ENCODE measurements at regions not wholly inside any gene's neighbourhood (a gene's known extent, or its start where the extent isn't known, plus 50 kb on each side); places are given as distances from the start of the nearest gene placed in this dataset.
"Not testable (repeated sequence)": the region's sequence is repeated elsewhere in the genome, so short reads cannot be mapped to it uniquely, and the experiment has no call there.

DNA sequence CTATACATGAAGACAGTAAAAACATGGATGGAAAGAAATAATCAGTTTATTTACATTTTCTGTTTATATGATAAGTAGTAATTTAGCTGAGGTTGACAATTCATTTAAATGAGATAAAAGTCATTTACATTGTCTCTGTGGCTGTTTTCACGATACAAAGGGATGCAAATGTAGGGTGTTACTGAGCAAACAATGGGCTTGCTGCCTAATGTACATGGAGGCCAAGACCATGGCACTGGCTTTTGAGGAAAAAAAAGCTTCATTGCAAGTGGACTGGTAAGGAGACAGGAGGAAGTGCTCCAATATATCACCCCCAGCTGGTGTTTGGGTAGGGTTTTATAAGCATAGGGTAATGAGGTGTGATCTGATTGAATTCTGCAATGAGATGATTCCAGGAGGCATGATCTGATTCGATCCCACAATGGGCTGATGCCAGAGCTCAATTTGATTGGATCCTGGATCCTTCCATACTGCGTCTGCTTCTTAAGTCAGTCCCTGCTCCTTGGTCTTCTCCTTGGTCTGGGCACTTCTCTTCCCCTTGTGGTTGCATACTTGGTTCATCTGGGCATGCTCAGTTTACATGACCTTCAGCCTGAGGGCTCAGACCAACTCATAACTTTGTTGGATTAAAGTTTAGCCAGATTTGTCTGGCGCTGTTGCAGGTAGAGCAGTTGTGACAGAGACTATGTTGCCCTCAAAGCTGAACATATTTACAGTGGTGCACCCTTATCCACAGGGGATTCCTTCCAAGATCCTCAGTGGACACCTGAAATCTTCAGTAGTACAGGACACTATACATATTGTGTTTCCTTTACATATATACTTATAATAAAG, 181.2 kb downstream of the SPATA31A6 start:
- H3K27me3 ChIP-seq, result not testable (repeated sequence)

DNA sequence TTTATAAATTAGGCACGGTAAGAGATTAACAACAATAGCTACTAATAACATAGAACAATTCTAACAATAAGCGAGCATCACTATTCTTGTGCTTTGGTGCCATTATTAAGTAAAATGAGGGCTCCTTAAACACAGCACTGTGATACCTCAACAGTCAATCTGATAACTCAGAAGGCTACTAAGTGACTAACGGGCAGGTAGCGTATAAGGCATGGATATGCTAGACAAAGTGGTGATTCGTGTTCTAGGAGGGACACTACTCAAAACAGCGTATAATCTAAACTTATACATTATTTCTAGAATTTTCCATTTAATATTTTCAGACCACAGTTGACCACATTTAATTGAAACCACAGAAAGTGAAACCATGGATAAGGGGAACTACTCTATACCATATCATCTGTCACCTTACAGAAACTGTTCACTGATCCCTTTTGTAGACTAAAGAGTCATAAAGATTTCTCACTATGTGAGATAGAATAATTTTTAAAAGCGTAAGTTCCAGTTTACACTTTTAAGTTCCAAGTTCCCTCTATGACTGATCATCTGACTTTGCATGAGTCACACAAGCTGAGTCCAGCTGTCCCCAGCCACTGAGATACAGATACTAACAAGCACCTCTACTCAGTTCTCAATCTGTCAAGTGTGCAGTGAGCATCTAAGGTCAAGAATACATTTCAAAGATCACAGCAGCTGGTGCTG, 181.9 kb downstream of the SPATA31A6 start:
- DNase-seq; H3K4me3 ChIP-seq (replicated peaks in 1 of 3); H3K36me3 ChIP-seq; intact Hi-C loops (cut with DNase I); H3K27ac ChIP-seq; H3K27me3 ChIP-seq; H3K9me3 ChIP-seq; H3K4me1 ChIP-seq: not testable (repeated sequence)
- 84% methylated on average over 7 of the region's 7 CpGs for WGBS, 2 donors

More for the DNA sequence above, 181.2 kb downstream of the SPATA31A6 start:
- H3K4me1 ChIP-seq; H3K36me3 ChIP-seq; H3K27ac ChIP-seq; DNase-seq; intact Hi-C loops (cut with DNase I); H3K9me3 ChIP-seq; H3K4me3 ChIP-seq (replicated peaks in 1 of 3): not testable (repeated sequence)
- WGBS, 2 donors, result 67 to 70% methylated on average over 3 of the region's 4 CpGs

DNA sequence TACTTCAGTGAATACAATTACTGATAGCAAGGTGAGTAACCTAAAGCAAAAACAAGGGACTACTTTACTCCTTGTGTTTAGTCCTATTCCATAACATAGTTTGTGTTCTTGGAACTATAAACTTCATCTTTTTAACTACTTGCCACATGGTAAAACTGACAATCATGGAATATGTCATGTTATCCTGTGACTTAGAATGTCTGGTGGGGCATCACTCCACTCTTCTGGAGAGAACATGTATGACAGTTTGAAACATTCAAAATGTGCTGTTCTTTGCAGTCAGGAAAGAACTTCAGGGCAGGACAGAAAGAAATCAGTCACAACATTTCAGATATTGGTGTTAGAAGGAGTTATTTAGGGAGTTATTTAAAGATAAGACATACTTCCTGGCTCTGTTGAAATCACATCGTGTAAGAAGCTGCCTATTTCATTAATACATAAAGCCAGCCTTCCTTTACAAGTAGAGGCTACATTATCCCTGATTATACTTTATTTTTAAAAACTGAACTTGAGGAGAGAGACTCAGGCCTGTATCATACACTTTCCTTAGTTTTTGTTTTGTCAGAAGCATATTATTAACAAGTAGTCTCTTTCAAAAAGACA, 184.9 kb downstream of the SPATA31A6 start:
- H3K27ac ChIP-seq; H3K4me3 ChIP-seq (replicated peaks in 1 of 3); intact Hi-C loops (cut with DNase I); H3K27me3 ChIP-seq; DNase-seq; H3K9me3 ChIP-seq; H3K4me1 ChIP-seq; H3K36me3 ChIP-seq: not testable (repeated sequence)
- WGBS, 2 donors, result 36 to 52% methylated on average over 1 of the region's 1 CpG

DNA sequence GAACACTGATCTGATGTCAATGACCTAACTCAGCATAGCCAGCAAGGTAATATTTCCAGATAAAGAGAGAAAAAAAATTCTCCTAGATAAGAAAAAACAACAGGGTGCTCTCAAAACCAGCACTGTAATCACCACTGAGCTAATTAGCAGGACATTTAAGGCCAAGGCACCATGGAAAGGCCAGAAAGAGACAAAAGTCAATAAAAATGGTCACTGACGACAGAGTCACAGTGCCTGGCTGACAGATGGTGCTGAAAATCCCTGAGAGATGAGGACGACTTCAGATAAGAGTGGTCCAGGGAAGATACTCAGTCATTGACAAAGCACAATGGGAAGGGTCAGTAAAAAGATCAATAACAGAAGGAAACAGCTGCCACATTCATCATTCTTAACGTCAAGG, 186.7 kb downstream of the SPATA31A6 start:
- WGBS, 2 donors, result 47 to 56% methylated on average over 1 to 2 of the region's 3 CpGs

DNA sequence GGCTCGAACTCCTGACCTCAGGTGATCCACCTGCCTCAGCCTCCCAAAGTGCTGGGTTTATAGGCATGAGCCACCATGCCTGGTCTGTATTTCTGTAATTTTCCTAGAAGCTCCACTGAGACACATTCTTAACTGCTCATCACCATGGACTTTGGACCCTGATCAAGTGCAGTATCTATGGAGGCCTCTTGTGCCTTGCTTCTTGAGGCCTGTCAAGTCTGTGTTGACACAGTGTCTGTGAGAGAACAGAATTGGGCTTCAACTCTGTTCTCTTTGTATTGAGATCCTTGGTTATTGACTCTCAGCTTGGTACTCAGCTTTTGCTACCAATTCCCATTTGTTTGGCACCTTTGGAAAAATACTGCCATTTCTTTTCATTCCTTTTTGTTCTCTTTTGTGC, 188.0 kb downstream of the SPATA31A6 start:
- H3K27me3 ChIP-seq; H3K27ac ChIP-seq; H3K36me3 ChIP-seq; H3K9me3 ChIP-seq; intact Hi-C loops (cut with DNase I); DNase-seq; H3K4me1 ChIP-seq; H3K4me3 ChIP-seq (replicated peaks in 1 of 3): not testable (repeated sequence)
- 80 to 83% methylated on average over 1 of the region's 1 CpG for WGBS, 2 donors

More for the DNA sequence above, 186.7 kb downstream of the SPATA31A6 start:
- H3K4me3 ChIP-seq (replicated peaks in 1 of 3); H3K9me3 ChIP-seq; H3K36me3 ChIP-seq; H3K27ac ChIP-seq; H3K4me1 ChIP-seq; DNase-seq; H3K27me3 ChIP-seq; intact Hi-C loops (cut with DNase I): not testable (repeated sequence)

DNA sequence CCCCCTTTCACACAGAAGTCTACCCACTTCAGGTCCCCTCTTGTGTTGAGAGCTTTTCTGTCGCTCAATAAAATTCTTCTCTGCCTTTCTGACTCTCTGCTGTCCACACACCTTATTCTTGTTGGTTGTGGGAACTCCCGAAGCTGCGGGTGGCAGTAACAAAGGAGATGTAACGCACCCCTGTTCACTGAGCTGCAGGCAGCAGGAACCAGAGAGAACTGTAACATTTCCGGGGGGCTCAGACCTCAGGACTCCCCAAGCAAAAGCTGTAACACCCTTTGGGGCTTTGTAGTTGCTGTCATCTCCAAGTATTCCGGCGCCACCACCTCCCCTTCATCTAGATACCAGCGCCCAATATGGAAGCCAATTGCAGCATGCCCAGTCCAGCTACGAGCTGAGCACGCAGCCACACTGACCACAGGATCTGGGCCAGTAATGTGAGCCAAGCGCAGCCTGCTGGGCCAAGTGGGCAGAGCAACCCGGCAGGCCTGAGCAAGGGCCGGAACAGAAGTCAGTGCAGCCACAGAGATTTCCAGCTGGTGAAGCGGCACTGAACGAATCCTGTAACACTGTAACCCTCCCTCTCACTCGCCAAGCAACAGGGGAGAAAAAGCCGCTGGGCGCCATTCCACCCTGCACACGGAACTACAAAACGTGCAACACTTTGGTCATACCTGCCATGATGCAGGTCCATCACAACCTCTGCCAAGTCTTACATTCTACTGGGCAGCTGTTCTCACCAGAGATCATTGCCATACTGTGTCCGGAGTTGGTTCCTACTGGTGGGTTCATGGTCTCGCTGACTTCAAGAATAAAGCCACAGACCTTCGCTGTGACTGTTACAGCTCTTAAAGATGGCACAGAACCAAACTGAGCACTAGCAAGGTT, 194.3 kb downstream of the SPATA31A6 start:
- H3K36me3 ChIP-seq; H3K4me3 ChIP-seq (replicated peaks in 1 of 3); H3K27ac ChIP-seq; H3K27me3 ChIP-seq; H3K9me3 ChIP-seq; DNase-seq; intact Hi-C loops (cut with DNase I); H3K4me1 ChIP-seq: not testable (repeated sequence)
- 78 to 84% methylated on average over 19 to 21 of the region's 23 CpGs for WGBS, 2 donors

DNA sequence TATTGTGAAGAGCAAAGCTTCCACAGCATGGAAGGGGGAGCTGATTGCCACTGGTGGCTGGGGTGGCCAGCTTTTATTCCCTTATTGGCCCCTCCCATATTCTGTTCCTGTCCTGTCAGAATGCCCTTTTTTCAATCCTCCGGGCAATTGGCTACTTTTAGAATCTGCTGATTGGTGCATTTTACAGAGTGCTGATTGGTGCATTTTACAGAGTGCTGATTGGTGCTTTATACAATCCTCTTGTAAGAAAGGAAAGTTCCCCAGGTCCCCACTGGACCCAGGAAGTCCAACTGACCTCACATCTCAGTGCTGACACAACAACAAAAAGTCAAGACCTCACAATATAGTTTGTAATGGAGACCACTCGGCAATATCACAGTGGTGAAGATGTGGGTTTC, 195.0 kb downstream of the SPATA31A6 start:
- H3K9me3 ChIP-seq, result no peaks in the 10 kb centered on the region
- TF ChIP-seq, protein P1, sequence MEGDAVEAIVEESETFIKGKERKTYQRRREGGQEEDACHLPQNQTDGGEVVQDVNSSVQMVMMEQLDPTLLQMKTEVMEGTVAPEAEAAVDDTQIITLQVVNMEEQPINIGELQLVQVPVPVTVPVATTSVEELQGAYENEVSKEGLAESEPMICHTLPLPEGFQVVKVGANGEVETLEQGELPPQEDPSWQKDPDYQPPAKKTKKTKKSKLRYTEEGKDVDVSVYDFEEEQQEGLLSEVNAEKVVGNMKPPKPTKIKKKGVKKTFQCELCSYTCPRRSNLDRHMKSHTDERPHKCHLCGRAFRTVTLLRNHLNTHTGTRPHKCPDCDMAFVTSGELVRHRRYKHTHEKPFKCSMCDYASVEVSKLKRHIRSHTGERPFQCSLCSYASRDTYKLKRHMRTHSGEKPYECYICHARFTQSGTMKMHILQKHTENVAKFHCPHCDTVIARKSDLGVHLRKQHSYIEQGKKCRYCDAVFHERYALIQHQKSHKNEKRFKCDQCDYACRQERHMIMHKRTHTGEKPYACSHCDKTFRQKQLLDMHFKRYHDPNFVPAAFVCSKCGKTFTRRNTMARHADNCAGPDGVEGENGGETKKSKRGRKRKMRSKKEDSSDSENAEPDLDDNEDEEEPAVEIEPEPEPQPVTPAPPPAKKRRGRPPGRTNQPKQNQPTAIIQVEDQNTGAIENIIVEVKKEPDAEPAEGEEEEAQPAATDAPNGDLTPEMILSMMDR (IDR thresholded peaks at IDR 0.05), result no peak
- TF ChIP-seq POLR2A (IDR thresholded peaks at IDR 0.05), result no peak
- DNase-seq, result no peak
- no peaks in the 10 kb centered on the region for H3K27me3 ChIP-seq
- H3K27ac ChIP-seq, result no peak overlapping the region
- H3K36me3 ChIP-seq, result no peaks in the 10 kb centered on the region
- 77 to 91% methylated on average over 2 of the region's 2 CpGs for WGBS, 2 donors
- H3K4me3 ChIP-seq (replicated peaks in 1 of 3), result no peak overlapping the region
- intact Hi-C loops (cut with DNase I), result no loop called here
- no peaks in the 10 kb centered on the region for H3K4me1 ChIP-seq

DNA sequence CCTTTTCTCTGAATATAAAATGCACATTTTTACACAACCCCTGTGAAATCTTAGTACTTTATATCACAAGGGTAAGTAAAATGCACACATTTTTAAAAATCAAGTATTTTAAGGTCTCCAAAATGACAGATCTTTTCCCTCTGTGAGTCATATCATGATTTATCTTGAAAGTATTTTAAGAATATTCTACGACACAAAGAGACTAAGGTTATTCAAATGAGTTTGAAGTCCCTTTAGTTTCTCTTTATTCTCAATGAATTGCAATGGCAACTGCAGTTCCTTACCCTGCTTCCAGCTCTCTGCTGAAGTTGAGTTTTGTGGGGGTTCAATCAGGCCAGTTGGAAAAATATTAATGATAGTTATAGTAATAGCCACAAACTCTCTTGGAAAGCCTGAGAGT, 196.1 kb downstream of the SPATA31A6 start:
- 18 to 45% methylated on average over 1 of the region's 1 CpG for WGBS, 2 donors
- H3K27ac ChIP-seq; DNase-seq; intact Hi-C loops (cut with DNase I); H3K9me3 ChIP-seq; H3K4me3 ChIP-seq (replicated peaks in 1 of 3); H3K27me3 ChIP-seq; H3K4me1 ChIP-seq; H3K36me3 ChIP-seq: not testable (repeated sequence)

DNA sequence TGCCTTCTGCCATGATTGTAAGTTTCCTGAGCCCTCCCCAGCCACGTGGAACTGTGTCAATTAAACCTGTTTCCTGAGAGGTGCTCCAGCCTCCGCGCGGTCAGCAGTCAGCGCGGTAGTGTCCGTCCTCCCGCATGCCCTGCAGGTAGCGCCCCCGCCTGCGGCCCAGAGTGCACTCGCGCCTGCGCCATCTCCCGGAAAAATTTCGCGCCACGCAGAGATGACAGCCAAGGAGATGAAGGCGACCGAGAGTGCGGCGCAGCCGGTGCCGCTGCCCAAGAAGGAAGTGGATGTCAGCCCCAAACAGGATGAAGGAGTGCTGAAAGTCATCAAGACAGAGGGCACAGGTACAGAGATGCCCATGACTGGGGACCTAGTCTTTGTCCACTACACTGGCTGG, 201.1 kb downstream of the SPATA31A6 start:
- H3K27ac ChIP-seq; H3K4me3 ChIP-seq (replicated peaks in 1 of 3); intact Hi-C loops (cut with DNase I); H3K27me3 ChIP-seq; H3K9me3 ChIP-seq; H3K4me1 ChIP-seq; H3K36me3 ChIP-seq; DNase-seq: not testable (repeated sequence)
- 96% methylated on average over 24 of the region's 24 CpGs for WGBS, 2 donors

DNA sequence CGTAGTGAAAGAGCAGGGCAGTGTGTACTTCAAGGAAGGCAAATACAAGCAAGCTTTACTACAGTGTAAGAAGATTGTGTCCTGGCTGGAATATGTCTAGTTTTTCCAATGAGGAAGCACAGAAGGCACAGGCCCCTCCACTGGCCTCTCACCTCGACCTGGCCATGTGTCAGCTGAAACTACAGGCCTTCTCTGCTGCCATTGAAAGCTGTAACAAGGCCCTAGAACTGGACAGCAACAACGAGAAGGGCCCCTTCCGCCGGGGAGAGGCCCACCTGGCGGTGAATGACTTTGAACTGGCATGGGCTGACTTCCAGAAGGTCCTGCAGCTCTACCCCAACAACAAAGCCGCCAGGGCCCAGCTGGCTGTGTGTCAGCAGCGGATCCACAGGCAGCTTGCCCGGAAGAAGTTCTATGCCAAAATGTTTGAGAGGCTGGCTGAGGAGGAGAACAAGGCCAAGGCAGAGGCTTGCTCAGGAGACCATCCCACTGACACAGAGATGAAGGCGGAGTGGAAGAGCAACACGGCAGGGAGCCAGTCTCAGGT, 202.2 kb downstream of the SPATA31A6 start:
- DNase-seq; H3K4me3 ChIP-seq (replicated peaks in 1 of 3); intact Hi-C loops (cut with DNase I); H3K9me3 ChIP-seq; H3K36me3 ChIP-seq; H3K4me1 ChIP-seq; H3K27me3 ChIP-seq; H3K27ac ChIP-seq: not testable (repeated sequence)
- 73 to 78% methylated on average over 9 to 11 of the region's 11 CpGs for WGBS, 2 donors
